OCI-LY7 (cell line): ENCODE measurements at regions not wholly inside any gene's neighbourhood (a gene's known extent, or its start where the extent isn't known, plus 50 kb on each side); places are given as distances from the start of the nearest gene placed in this dataset.

Source experiments
- BruUV-seq: library from RNA; stranded (reverse); fragments of 400-500 nt; replicated peaks from 2 replicates; lab custom pipeline; 2021; lab: Mats Ljungman, UMichigan
- CTCF ChIA-PET: fragments of 300-600 bp; sonication (Branson Sonifier 250); formaldehyde crosslinking; loops from one replicate; lab custom pipeline; 2022; ENCODE audit warnings: antibody characterized with exemption; ENCODE audit not compliant: unreplicated experiment; lab: Charles Lee
- POLR2A ChIA-PET: fragments of 300-600 bp; sonication (Branson Sonifier 250); formaldehyde crosslinking; loops from one replicate; lab custom pipeline; 2022; ENCODE audit warnings: antibody characterized with exemption; lab: Charles Lee
- DNase-seq: peaks from one replicate; pipeline ENCODE4 v3.0.0-alpha.2; 2015; ENCODE audit warnings: low spot score
- H2AFZ ChIP-seq: fragments of 200-600 bp; sonication (generic), shearing (Covaris generic); 2 replicates; pipeline ENCODE4 v1.6.1; 2014; ENCODE audit warnings: mild to moderate bottlenecking, antibody characterized with exemption, low read length, moderate library complexity
- H3K27ac ChIP-seq: fragments of 200-600 bp; sonication (generic); 2 replicates; pipeline ENCODE4 v1.5.1; 2014; ENCODE audit warnings: mixed run types, low read depth, mild to moderate bottlenecking, moderate library complexity, low read length, inconsistent platforms; ENCODE audit not compliant: poor library complexity, severe bottlenecking
- H3K36me3 ChIP-seq: fragments of 200-600 bp; sonication (generic); 2 replicates; pipeline ENCODE4 v1.6.1; 2014; ENCODE audit warnings: mild to moderate bottlenecking, antibody characterized with exemption, low read length, moderate library complexity, mixed read lengths; ENCODE audit not compliant: insufficient read depth
- H3K4me1 ChIP-seq: fragments of 200-600 bp; sonication (generic); 2 replicates; pipeline ENCODE4 v1.5.1; 2014; ENCODE audit warnings: mild to moderate bottlenecking, low read length; ENCODE audit not compliant: insufficient read depth, poor library complexity, severe bottlenecking
- H3K4me2 ChIP-seq: fragments of 200-600 bp; sonication (generic); 2 replicates; pipeline ENCODE4 v1.6.1; 2014; ENCODE audit warnings: mild to moderate bottlenecking, low read length
- H3K4me3 ChIP-seq: fragments of 200-600 bp; sonication (generic); 2 replicates; pipeline ENCODE4 v1.5.1; 2014; ENCODE audit warnings: mild to moderate bottlenecking, low read depth, low read length; ENCODE audit not compliant: poor library complexity, severe bottlenecking
- H3K79me2 ChIP-seq: fragments of 200-600 bp; sonication (generic); 2 replicates; pipeline ENCODE4 v1.6.1; 2016; ENCODE audit warnings: low read depth, mild to moderate bottlenecking, low read length, moderate library complexity, mixed read lengths; ENCODE audit not compliant: insufficient read depth
- H3K9me2 ChIP-seq: fragments of 200-600 bp; sonication (generic); 2 replicates; pipeline ENCODE4 v1.6.1; 2016; ENCODE audit warnings: mild to moderate bottlenecking, low read length, mixed read lengths; ENCODE audit not compliant: insufficient read depth
- H3K9me3 ChIP-seq: fragments of 200-600 bp; sonication (generic); 2 replicates; pipeline ENCODE4 v1.6.1; 2014; ENCODE audit warnings: mild to moderate bottlenecking, mixed run types, low read length, mixed read lengths
- H4K20me1 ChIP-seq: fragments of 200-600 bp; sonication (generic); 2 replicates; pipeline ENCODE4 v1.6.1; 2014; ENCODE audit warnings: mild to moderate bottlenecking, antibody characterized with exemption, low read length, moderate library complexity, mixed read lengths; ENCODE audit not compliant: insufficient read depth
- EZH2phosphoT487 ChIP-seq: fragments of 200-600 bp; sonication (generic); IDR thresholded peaks from 2 replicates; pipeline ENCODE4 v1.6.1; 2018; ENCODE audit warnings: low read depth, borderline replicate concordance, mild to moderate bottlenecking, mixed run types, antibody characterized with exemption, low read length, moderate library complexity, mixed read lengths
- intact Hi-C: fragments of 100-400 bp; cut with micrococcal nuclease; formaldehyde crosslinking; loops from one replicate; pipeline ENCODE4 v1.10.0; 2022; ENCODE audit not compliant: unreplicated experiment
- TF ChIP-seq, protein P1 (sequence below): fragments of 200-600 bp; sonication (generic); conservative IDR thresholded peaks from 2 replicates; pipeline ENCODE4 v1.5.1; 2014; ENCODE audit warnings: mild to moderate bottlenecking, antibody characterized with exemption, low read length, moderate library complexity, mixed read lengths

DNA sequence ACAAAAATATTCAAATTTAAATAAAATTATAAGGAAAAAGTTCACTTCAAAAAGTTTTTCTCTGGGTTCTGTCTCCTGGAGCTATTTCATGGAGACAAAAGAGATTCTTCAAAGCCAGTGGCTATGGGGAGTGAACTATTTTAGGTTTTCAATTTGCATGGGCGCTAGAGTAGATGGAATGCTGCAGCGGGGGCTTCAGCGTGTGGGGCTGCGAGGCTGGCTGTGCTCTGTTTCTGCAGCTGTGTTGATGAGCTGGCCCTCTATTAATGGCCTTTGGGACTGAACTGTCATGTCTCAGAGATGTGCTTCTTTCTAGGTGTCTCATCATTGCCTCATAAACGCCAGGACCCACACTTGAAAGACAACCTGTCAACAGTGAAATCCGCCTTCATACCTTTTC is 108.4 kb upstream of the NPY start:
- DNase-seq = no peak
- ChIA-PET CTCF (no interaction called here), POLR2A (no interaction called here)
- intact Hi-C loops = no loop called here
- no peak overlapping the region for H3K4me2 ChIP-seq
- H3K27ac ChIP-seq = no peak overlapping the region
- H3K4me3 ChIP-seq = no peak overlapping the region
- no peaks in the 10 kb centered on the region for H4K20me1 ChIP-seq
- no peak for TF ChIP-seq EZH2phosphoT487
- TF ChIP-seq, protein P1, sequence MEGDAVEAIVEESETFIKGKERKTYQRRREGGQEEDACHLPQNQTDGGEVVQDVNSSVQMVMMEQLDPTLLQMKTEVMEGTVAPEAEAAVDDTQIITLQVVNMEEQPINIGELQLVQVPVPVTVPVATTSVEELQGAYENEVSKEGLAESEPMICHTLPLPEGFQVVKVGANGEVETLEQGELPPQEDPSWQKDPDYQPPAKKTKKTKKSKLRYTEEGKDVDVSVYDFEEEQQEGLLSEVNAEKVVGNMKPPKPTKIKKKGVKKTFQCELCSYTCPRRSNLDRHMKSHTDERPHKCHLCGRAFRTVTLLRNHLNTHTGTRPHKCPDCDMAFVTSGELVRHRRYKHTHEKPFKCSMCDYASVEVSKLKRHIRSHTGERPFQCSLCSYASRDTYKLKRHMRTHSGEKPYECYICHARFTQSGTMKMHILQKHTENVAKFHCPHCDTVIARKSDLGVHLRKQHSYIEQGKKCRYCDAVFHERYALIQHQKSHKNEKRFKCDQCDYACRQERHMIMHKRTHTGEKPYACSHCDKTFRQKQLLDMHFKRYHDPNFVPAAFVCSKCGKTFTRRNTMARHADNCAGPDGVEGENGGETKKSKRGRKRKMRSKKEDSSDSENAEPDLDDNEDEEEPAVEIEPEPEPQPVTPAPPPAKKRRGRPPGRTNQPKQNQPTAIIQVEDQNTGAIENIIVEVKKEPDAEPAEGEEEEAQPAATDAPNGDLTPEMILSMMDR = no peak
- H2AFZ ChIP-seq = no peak overlapping the region
- H3K9me3 ChIP-seq = no peaks in the 10 kb centered on the region
- no peaks in the 10 kb centered on the region for H3K36me3 ChIP-seq
- no TSS peak for BruUV-seq
- H3K4me1 ChIP-seq = no peaks in the 10 kb centered on the region
- H3K9me2 ChIP-seq = no peaks in the 10 kb centered on the region
- H3K79me2 ChIP-seq = no peaks in the 10 kb centered on the region

DNA sequence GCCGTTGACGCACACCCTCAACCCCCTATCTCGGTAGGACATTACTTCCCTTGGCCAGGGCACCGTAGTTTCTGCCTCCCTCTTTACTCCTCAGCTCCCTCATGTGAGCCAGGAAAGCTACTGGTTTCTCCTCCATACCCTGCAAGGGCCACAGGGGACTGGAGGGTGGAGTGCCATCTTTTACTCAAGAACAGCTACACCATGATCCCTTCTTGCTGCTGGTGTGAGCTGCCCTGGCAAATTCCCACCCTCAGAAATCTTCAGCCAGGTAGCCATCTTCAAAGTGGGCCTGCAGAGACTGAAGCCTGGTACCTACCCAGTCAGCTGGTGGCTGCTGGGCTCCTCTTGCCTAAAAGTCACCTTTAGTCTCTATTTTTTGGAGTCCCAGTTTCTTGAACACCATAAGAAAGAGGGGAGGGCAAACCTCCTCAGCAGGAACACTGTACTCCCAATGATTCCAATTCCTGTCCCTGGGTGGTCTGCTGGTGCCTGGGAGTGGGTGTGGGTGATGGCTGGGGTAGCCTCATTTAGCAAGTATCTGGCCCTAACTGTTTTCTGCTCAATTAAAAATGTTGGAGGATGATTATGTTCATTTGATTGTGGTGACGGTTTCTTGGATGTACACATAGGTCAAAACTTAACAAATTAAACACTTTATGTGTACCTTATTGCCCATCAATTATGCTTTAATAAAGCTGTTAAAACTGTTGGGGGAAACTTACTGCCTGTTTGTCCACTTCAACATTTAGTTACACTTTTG is 105.0 kb upstream of the NPY start:
- no peak overlapping the region for H3K27ac ChIP-seq
- ChIA-PET POLR2A (no interaction called here), CTCF (no interaction called here)
- H2AFZ ChIP-seq = no peak overlapping the region
- H3K4me2 ChIP-seq = no peak overlapping the region
- intact Hi-C loops = no loop called here
- H3K9me3 ChIP-seq = no peaks in the 10 kb centered on the region
- no peak overlapping the region for H3K4me3 ChIP-seq
- no TSS peak for BruUV-seq
- no peaks in the 10 kb centered on the region for H3K9me2 ChIP-seq
- TF ChIP-seq EZH2phosphoT487 = no peak
- TF ChIP-seq, protein P1 = no peak
- H3K79me2 ChIP-seq = no peaks in the 10 kb centered on the region
- no peaks in the 10 kb centered on the region for H3K36me3 ChIP-seq
- DNase-seq = no peak
- no peaks in the 10 kb centered on the region for H4K20me1 ChIP-seq
- H3K4me1 ChIP-seq = no peaks in the 10 kb centered on the region

DNA sequence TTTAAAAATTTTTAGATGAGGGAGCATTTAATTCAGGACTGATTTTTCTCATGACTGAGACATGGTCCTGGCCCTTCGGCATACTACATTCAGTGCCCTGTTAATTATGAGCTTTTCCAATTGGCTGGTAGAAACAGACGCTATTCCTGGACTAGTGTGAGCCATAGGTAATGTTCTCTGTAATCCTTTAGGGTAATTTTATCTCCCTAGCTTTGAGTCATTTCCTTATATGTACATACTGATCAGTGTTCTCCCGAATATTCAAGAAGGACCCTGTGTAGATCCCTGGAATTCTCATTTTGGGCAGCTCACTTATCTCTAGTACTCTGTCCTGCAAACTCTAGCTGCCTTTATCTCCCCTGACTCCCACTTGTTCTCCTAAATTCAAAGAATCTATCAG is 92.6 kb upstream of the NPY start:
- no peak for DNase-seq
- BruUV-seq = no TSS peak
- Histone ChIP-seq H3K27ac (no peak overlapping the region), H3K9me2 (no peaks in the 10 kb centered on the region), H3K79me2 (no peaks in the 10 kb centered on the region), H3K4me3 (no peak overlapping the region), H3K9me3 (no peaks in the 10 kb centered on the region), H3K4me1 (no peaks in the 10 kb centered on the region), H3K4me2 (no peak overlapping the region), H3K36me3 (no peaks in the 10 kb centered on the region), H4K20me1 (no peaks in the 10 kb centered on the region), H2AFZ (no peak overlapping the region)
- no peak for TF ChIP-seq EZH2phosphoT487
- TF ChIP-seq, protein P1 = no peak
- ChIA-PET POLR2A (interaction anchor here (1.1 to 1.5 kb wide), 2 partner anchors 10 to 44 kb away, joined by 3 to 4 read pairs; no protein-coding TSS in a partner anchor), CTCF (no interaction called here)
- intact Hi-C loops = no loop called here
